Smooth muscle cell (in vitro differentiated cells): ENCODE measurements at regions not wholly inside any gene's neighbourhood (a gene's known extent, or its start where the extent isn't known, plus 50 kb on each side); places are given as distances from the start of the nearest gene placed in this dataset.

Experiments used
- DNase-seq: peaks from one replicate; lab custom pipeline; 2025; ENCODE audit not compliant: unreplicated experiment; lab: John Stamatoyannopoulos, UW
- H2AFZ ChIP-seq: fragments of 200-600 bp; sonication (generic); 2 replicates; pipeline ENCODE4 v1.6.0; 2016; ENCODE audit warnings: antibody characterized with exemption, low read depth, mild to moderate bottlenecking
- H3F3A ChIP-seq: fragments of 200-600 bp; sonication (generic); 2 replicates; pipeline ENCODE4 v1.6.0; 2017; ENCODE audit warnings: antibody characterized with exemption, low read depth
- H3K27ac ChIP-seq: fragments of 200-600 bp; sonication (generic); 2 replicates; pipeline ENCODE4 v1.5.1; 2016; ENCODE audit warnings: low read depth, mild to moderate bottlenecking
- H3K27me3 ChIP-seq: fragments of 200-600 bp; sonication (generic); 2 replicates; pipeline ENCODE4 v1.6.1; 2016; ENCODE audit warnings: low read depth, mild to moderate bottlenecking
- H3K36me3 ChIP-seq: fragments of 200-600 bp; sonication (generic); 2 replicates; pipeline ENCODE4 v1.5.1; 2016; ENCODE audit warnings: low read depth
- H3K4me1 ChIP-seq: fragments of 200-600 bp; sonication (generic); 2 replicates; pipeline ENCODE4 v1.5.1; 2016; ENCODE audit warnings: low read depth
- H3K4me2 ChIP-seq: fragments of 200-600 bp; sonication (generic); 2 replicates; pipeline ENCODE4 v1.6.0; 2016; ENCODE audit warnings: mild to moderate bottlenecking
- H3K4me3 ChIP-seq: fragments of 200-600 bp; sonication (generic); 2 replicates; pipeline ENCODE4 v1.5.1; 2016; ENCODE audit warnings: mild to moderate bottlenecking
- H3K79me2 ChIP-seq: fragments of 200-600 bp; sonication (generic); 2 replicates; pipeline ENCODE4 v1.6.0; 2016; ENCODE audit warnings: low read depth, mild to moderate bottlenecking
- H3K9ac ChIP-seq: fragments of 200-600 bp; sonication (generic); 2 replicates; pipeline ENCODE4 v1.6.0; 2016; ENCODE audit warnings: low read depth
- H3K9me3 ChIP-seq: fragments of 200-600 bp; sonication (generic); replicated peaks from 2 replicates; pipeline ENCODE4 v1.5.1; 2016; ENCODE audit warnings: low read depth
- H4K20me1 ChIP-seq: fragments of 200-600 bp; sonication (generic); 2 replicates; pipeline ENCODE4 v1.6.0; 2016; ENCODE audit warnings: low read depth
- CTCF ChIP-seq: fragments of 200-600 bp; sonication (generic); IDR thresholded peaks from 2 replicates; pipeline ENCODE4 v1.5.1; 2017; ENCODE audit warnings: borderline replicate concordance, mild to moderate bottlenecking, antibody characterized with exemption; ENCODE audit not compliant: insufficient read depth, poor library complexity, severe bottlenecking
- WGBS: methylation state at CpG from one replicate; pipeline ENCODE4 v1.1.7; 2016; ENCODE audit warnings: low lambda C conversion rate; 5-methylcytosine and 5-hydroxymethylcytosine counted together

GRCh38 chr2:83282043-83282795 is 1176.9 kb downstream of the SUCLG1 start:
- WGBS = 69% methylated on average over 6 of the region's 6 CpGs
- H3K27ac ChIP-seq = no peak overlapping the region

DNA sequence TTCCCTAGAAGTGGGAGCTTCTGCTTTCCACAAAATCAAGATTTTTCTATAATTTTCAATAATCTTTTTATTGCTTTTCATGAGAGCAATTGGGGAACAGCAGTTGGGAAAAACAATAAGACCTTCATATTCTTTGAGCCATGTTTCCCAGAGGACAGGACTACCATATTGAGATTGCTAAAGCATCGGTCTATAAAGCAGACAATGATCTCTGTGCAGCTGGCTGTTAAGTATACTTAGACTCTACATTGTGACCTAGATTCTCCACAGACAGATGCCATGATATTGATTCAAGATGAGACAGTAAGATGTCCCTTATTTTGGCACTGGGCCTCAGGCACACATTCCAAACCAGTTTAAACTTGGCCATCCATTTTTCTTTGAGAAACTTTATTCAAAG is 1178.7 kb downstream of the SUCLG1 start:
- H3K27ac ChIP-seq = no peak overlapping the region
- no peak overlapping the region for H3K9ac ChIP-seq
- no peaks in the 10 kb centered on the region for H3K36me3 ChIP-seq
- H3K4me2 ChIP-seq = no peak overlapping the region
- no peaks in the 10 kb centered on the region for H3K27me3 ChIP-seq
- no peak overlapping the region for H2AFZ ChIP-seq
- H3K4me3 ChIP-seq = no peak overlapping the region
- no peak for TF ChIP-seq CTCF
- no peaks in the 10 kb centered on the region for H3K9me3 ChIP-seq
- no peaks in the 10 kb centered on the region for H3K4me1 ChIP-seq
- no peaks in the 10 kb centered on the region for H3K79me2 ChIP-seq
- H3F3A ChIP-seq = no peaks in the 10 kb centered on the region
- H4K20me1 ChIP-seq = no peaks in the 10 kb centered on the region
- 92% methylated on average over 1 of the region's 1 CpG for WGBS
- DNase-seq = no peak

More at GRCh38 chr2:83282043-83282795, 1176.9 kb downstream of the SUCLG1 start:
- H3K79me2 ChIP-seq = no peaks in the 10 kb centered on the region
- H3K4me3 ChIP-seq = no peak overlapping the region
- no peaks in the 10 kb centered on the region for H3K36me3 ChIP-seq
- no peak overlapping the region for H3K9ac ChIP-seq
- no peak for DNase-seq
- H3K4me1 ChIP-seq = no peaks in the 10 kb centered on the region
- H3K9me3 ChIP-seq = no peaks in the 10 kb centered on the region
- no peak for TF ChIP-seq CTCF
- no peaks in the 10 kb centered on the region for H3F3A ChIP-seq
- H2AFZ ChIP-seq = no peak overlapping the region
- H4K20me1 ChIP-seq = no peaks in the 10 kb centered on the region
- no peaks in the 10 kb centered on the region for H3K27me3 ChIP-seq
- H3K4me2 ChIP-seq = no peak overlapping the region

DNA sequence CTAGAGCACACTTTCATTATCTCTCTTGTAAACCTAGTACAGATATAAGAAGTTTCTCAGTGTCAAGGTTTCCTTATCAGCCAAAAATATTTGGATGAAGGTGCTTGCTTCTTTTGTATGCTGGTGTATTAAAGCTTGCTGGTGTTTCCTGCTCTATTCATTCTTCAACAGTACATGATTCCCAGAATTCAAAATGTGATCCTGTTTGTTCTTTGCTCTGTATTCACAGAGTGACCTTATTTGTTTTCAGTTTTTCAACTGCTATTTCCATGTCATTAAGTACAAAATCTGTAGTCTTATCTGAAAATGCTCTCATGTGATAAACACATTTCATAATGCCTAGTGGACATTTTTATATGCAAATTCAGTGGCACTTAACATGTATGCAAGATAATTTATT is 1185.8 kb downstream of the SUCLG1 start:
- Histone ChIP-seq H2AFZ (no peak overlapping the region), H3K9me3 (no peaks in the 10 kb centered on the region), H3K4me1 (no peaks in the 10 kb centered on the region), H3K9ac (no peak overlapping the region), H3K27me3 (no peaks in the 10 kb centered on the region), H3F3A (no peaks in the 10 kb centered on the region), H4K20me1 (no peaks in the 10 kb centered on the region), H3K4me2 (no peak overlapping the region), H3K79me2 (no peaks in the 10 kb centered on the region), H3K27ac (no peak overlapping the region), H3K36me3 (no peaks in the 10 kb centered on the region), H3K4me3 (no peak overlapping the region)
- no peak for DNase-seq
- TF ChIP-seq CTCF = no peak

GRCh38 chr2:83261591-83262136 is 1197.4 kb downstream of the SUCLG1 start:
- Histone ChIP-seq H3K4me3 (no peak overlapping the region), H3K9ac (no peak overlapping the region), H3K36me3 (no peaks in the 10 kb centered on the region), H3K27me3 (no peaks in the 10 kb centered on the region), H3K27ac (no peak overlapping the region), H3K4me1 (no peaks in the 10 kb centered on the region), H3K79me2 (no peaks in the 10 kb centered on the region), H3F3A (no peaks in the 10 kb centered on the region), H3K9me3 (no peaks in the 10 kb centered on the region), H2AFZ (no peak overlapping the region), H4K20me1 (no peaks in the 10 kb centered on the region), H3K4me2 (no peak overlapping the region)
- WGBS = 83% methylated on average over 1 of the region's 1 CpG
- TF ChIP-seq CTCF = no peak
- no peak for DNase-seq
